ENCODE measurements at regions not wholly inside any gene's neighbourhood (a gene's known extent, or its start where the extent isn't known, plus 50 kb on each side); places are given as distances from the start of the nearest gene placed in this dataset.

GRCh38 chr20:60525397-60525796 lies 567.2 kb downstream of the CDH26 start (continued):
- TF ChIP-seq, protein P1, sequence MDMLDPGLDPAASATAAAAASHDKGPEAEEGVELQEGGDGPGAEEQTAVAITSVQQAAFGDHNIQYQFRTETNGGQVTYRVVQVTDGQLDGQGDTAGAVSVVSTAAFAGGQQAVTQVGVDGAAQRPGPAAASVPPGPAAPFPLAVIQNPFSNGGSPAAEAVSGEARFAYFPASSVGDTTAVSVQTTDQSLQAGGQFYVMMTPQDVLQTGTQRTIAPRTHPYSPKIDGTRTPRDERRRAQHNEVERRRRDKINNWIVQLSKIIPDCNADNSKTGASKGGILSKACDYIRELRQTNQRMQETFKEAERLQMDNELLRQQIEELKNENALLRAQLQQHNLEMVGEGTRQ (IDR thresholded peaks at IDR 0.05), result no peak
- TF ChIP-seq ESRRA (IDR thresholded peaks at IDR 0.05; ENCODE audit: borderline replicate concordance, low read length) (no peak), JUNB (IDR thresholded peaks at IDR 0.05) (no peak)

GRCh38 chr20:60527656-60528055 lies 569.4 kb downstream of the CDH26 start:
- Histone ChIP-seq H3K27ac (no peak overlapping the region), H3K4me1 (no peaks in the 10 kb centered on the region), H3K4me3 (no peak overlapping the region), H3K4me2 (no peak overlapping the region), H3K9me3 (no peaks in the 10 kb centered on the region)
- ATAC-seq (no peak), DNase-seq (ENCODE audit: low read depth in 1 of 2, low spot score in 1 of 2) (no peak), FAIRE-seq (no peak)
- ChIA-PET CTCF (no interaction called here), POLR2A (no interaction called here)
- 19% methylated on average over 7 of the region's 7 CpGs for WGBS (ENCODE audit: missing lambda C conversion rate)
- TF ChIP-seq, protein P2, sequence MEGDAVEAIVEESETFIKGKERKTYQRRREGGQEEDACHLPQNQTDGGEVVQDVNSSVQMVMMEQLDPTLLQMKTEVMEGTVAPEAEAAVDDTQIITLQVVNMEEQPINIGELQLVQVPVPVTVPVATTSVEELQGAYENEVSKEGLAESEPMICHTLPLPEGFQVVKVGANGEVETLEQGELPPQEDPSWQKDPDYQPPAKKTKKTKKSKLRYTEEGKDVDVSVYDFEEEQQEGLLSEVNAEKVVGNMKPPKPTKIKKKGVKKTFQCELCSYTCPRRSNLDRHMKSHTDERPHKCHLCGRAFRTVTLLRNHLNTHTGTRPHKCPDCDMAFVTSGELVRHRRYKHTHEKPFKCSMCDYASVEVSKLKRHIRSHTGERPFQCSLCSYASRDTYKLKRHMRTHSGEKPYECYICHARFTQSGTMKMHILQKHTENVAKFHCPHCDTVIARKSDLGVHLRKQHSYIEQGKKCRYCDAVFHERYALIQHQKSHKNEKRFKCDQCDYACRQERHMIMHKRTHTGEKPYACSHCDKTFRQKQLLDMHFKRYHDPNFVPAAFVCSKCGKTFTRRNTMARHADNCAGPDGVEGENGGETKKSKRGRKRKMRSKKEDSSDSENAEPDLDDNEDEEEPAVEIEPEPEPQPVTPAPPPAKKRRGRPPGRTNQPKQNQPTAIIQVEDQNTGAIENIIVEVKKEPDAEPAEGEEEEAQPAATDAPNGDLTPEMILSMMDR (IDR thresholded peaks at IDR 0.05), result no peak
- no peak for TF ChIP-seq ESRRA (IDR thresholded peaks at IDR 0.05; ENCODE audit: borderline replicate concordance, low read length)
- TF ChIP-seq GATA3 (IDR thresholded peaks at IDR 0.05; ENCODE audit: borderline replicate concordance), result no peak
- no peak for TF ChIP-seq EP300 (IDR thresholded peaks at IDR 0.05)
- no peak for TF ChIP-seq ELK1 (IDR thresholded peaks at IDR 0.05; ENCODE audit: low read depth, low read length)
- TF ChIP-seq BHLHE40 (IDR thresholded peaks at IDR 0.05; ENCODE audit: low read depth, low read length), result no peak
- no peak for TF ChIP-seq SMC3 (IDR thresholded peaks at IDR 0.05)
- no peak for TF ChIP-seq E2F6 (IDR thresholded peaks at IDR 0.05; ENCODE audit: borderline replicate concordance, low read depth)
- TF ChIP-seq POLR2AphosphoS2 (conservative IDR thresholded peaks at IDR 0.05; ENCODE audit: low read length), result no peak
- TF ChIP-seq KDM5A (IDR thresholded peaks at IDR 0.05), result no peak
- TF ChIP-seq, protein P3, sequence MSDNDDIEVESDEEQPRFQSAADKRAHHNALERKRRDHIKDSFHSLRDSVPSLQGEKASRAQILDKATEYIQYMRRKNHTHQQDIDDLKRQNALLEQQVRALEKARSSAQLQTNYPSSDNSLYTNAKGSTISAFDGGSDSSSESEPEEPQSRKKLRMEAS (IDR thresholded peaks at IDR 0.05), result no peak
- no peak for TF ChIP-seq HEYL (CRISPR knock-in tag; IDR thresholded peaks at IDR 0.05)
- TF ChIP-seq CHD4 (IDR thresholded peaks at IDR 0.05; ENCODE audit: borderline replicate concordance), result no peak
- TF ChIP-seq MAZ (IDR thresholded peaks at IDR 0.05; ENCODE audit: borderline replicate concordance, low read depth, low read length), result no peak
- no peak for TF ChIP-seq PHF8 (IDR thresholded peaks at IDR 0.05; ENCODE audit: borderline replicate concordance, low read depth)
- TF ChIP-seq CEBPB (IDR thresholded peaks at IDR 0.05), result no peak
- no peak for TF ChIP-seq RCOR1 (IDR thresholded peaks at IDR 0.05; ENCODE audit: low read depth, low read length)
- no peak for TF ChIP-seq ZNF302 (CRISPR knock-in tag; IDR thresholded peaks at IDR 0.05)

DNA sequence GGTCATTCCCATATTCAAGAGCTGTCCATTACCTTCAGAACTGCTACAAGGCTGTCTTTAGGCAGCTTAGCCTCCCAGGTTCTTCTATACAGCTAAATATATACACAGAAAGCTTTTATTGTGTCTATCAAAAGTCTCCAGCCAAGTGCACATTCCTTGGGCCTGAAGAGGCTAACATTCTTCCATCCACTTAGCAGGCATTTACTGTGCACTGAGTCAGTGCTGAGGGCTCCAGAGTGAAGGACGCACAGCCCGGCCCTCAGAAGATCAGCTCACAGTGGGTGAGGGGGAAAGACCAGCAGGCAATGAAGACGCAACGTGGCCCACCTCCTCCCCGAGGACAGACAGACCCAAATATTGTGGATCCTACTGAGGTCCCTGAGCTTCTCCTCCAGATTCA lies 569.9 kb downstream of the CDH26 start:
- Histone ChIP-seq H3K9me3 (no peaks in the 10 kb centered on the region), H3K4me1 (no peaks in the 10 kb centered on the region), H3K27ac (no peak overlapping the region), H3K4me2 (no peak overlapping the region), H3K4me3 (no peak overlapping the region)
- DNase-seq (ENCODE audit: low read depth in 1 of 2, low spot score in 1 of 2), result no peak
- no peak for ATAC-seq
- TF ChIP-seq RNF2 (IDR thresholded peaks at IDR 0.05; ENCODE audit: borderline replicate concordance, low read depth), result no peak
- no peak for TF ChIP-seq HEYL (CRISPR knock-in tag; IDR thresholded peaks at IDR 0.05)
- TF ChIP-seq HOXB5 (CRISPR knock-in tag; IDR thresholded peaks at IDR 0.05), result no peak
- TF ChIP-seq KDM1A (IDR thresholded peaks at IDR 0.05; ENCODE audit: low read depth), result no peak
- no peak for TF ChIP-seq CEBPB (IDR thresholded peaks at IDR 0.05)
- TF ChIP-seq SMC3 (IDR thresholded peaks at IDR 0.05), result no peak
- no peak for TF ChIP-seq SREBF2 (IDR thresholded peaks at IDR 0.05)
- TF ChIP-seq MAFK (IDR thresholded peaks at IDR 0.05; ENCODE audit: partially characterized antibody), result no peak
- no peak for TF ChIP-seq RCOR1 (IDR thresholded peaks at IDR 0.05; ENCODE audit: low read depth, low read length)
- TF ChIP-seq CBX8 (IDR thresholded peaks at IDR 0.05), result no peak
- no peak for TF ChIP-seq TFCP2L1 (CRISPR knock-in tag; IDR thresholded peaks at IDR 0.05)
- no peak for TF ChIP-seq E2F6 (IDR thresholded peaks at IDR 0.05; ENCODE audit: borderline replicate concordance, low read depth)
- TF ChIP-seq, protein P3 (IDR thresholded peaks at IDR 0.05), result no peak
- no peak for TF ChIP-seq TP53 (CRISPR knock-in tag; IDR thresholded peaks at IDR 0.05)
- TF ChIP-seq, protein P4, sequence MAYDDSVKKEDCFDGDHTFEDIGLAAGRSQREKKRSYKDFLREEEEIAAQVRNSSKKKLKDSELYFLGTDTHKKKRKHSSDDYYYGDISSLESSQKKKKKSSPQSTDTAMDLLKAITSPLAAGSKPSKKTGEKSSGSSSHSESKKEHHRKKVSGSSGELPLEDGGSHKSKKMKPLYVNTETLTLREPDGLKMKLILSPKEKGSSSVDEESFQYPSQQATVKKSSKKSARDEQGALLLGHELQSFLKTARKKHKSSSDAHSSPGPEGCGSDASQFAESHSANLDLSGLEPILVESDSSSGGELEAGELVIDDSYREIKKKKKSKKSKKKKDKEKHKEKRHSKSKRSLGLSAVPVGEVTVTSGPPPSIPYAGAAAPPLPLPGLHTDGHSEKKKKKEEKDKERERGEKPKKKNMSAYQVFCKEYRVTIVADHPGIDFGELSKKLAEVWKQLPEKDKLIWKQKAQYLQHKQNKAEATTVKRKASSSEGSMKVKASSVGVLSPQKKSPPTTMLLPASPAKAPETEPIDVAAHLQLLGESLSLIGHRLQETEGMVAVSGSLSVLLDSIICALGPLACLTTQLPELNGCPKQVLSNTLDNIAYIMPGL (CRISPR knock-in tag; IDR thresholded peaks at IDR 0.05; ENCODE audit: borderline replicate concordance), result no peak
- no peak for TF ChIP-seq NR3C1 (IDR thresholded peaks at IDR 0.05)
- no peak for TF ChIP-seq JUNB (IDR thresholded peaks at IDR 0.05)
- FAIRE-seq, result no peak
- 3% methylated on average over 5 of the region's 5 CpGs for WGBS (ENCODE audit: missing lambda C conversion rate)
- POLR2A ChIA-PET, result no interaction called here
- CTCF ChIA-PET, result interaction anchor here (1.2 kb wide), 1 partner anchor 317 kb away, joined by 3 read pairs; no protein-coding TSS in a partner anchor
